Adrenal gland (tissue), 9 donors: ENCODE measurements at regions not wholly inside any gene's neighbourhood (a gene's known extent, or its start where the extent isn't known, plus 50 kb on each side); places are given as distances from the start of the nearest gene placed in this dataset.

Experiments
- DNase-seq, 7 donors: peaks; one replicate each; pipeline ENCODE4 v3.0.0-alpha.2; 2019 to 2020
- H3K27ac ChIP-seq, 5 donors: fragments of 200-600 bp; sonication (generic) in 4 of 5; 1 replicate in 3 of 5; 2 replicates in 2 of 5; pipeline versions ENCODE4 v1.5.1 to v1.8.0; 2016 to 2020; ENCODE audit warnings: mild to moderate bottlenecking in 1 of 5
- H3K27me3 ChIP-seq: fragments of 200-600 bp; 2 replicates; pipeline ENCODE4 v1.8.0; 2021
- H3K36me3 ChIP-seq, 2 donors: fragments of 200-600 bp; replicated peaks in 1 of 2; 1 replicate in 1 of 2; 2 replicates in 1 of 2; pipeline versions ENCODE4 v1.5.1 to v1.8.0; 2018 to 2022
- H3K4me1 ChIP-seq, 2 donors: fragments of 200-600 bp; replicated peaks in 1 of 2; 1 replicate in 1 of 2; 2 replicates in 1 of 2; pipeline versions ENCODE4 v1.5.1 to v1.8.0; 2018 to 2021
- H3K4me3 ChIP-seq, 4 donors: fragments of 200-600 bp; sonication (generic) in 3 of 4; one replicate each; pipeline ENCODE4 v1.5.1; 2016 to 2018
- H3K9me3 ChIP-seq, 3 donors: fragments of 200-600 bp; sonication (generic) in 1 of 3; replicated peaks in 1 of 3; 1 replicate in 2 of 3; 2 replicates in 1 of 3; pipeline versions ENCODE4 v1.5.1 to v1.8.0; 2016 to 2021
- CTCF ChIP-seq, 6 experiments: fragments of 450-650 bp in 4 of 6; fragments of 200-600 bp in 2 of 6; sonication (generic) in 1 of 6; IDR thresholded peaks; 1 replicate in 5 of 6; 2 replicates in 1 of 6; pipeline versions ENCODE4 v1.5.1 to v1.8.0; 2016 to 2021; ENCODE audit warnings: antibody characterized with exemption in 6 of 6, mild to moderate bottlenecking in 2 of 6, moderate library complexity in 1 of 6
- POLR2A ChIP-seq, 2 donors: fragments of 450-650 bp; IDR thresholded peaks; one replicate each; pipeline ENCODE4 v1.6.1; 2017; ENCODE audit warnings: antibody characterized with exemption in 2 of 2, mild to moderate bottlenecking in 2 of 2, moderate library complexity in 1 of 2
- WGBS, 4 donors: extraction: QIAGEN DNeasy Blood & Tissue Kit in 2 of 4; methylation state at CpG; one replicate each; pipeline versions ENCODE4 v1.1.5 to v1.1.7; 2013 to 2017; 5-methylcytosine and 5-hydroxymethylcytosine counted together
- intact Hi-C, 2 donors: fragments of 100-400 bp; cut with DNase I; formaldehyde crosslinking; loops; one replicate each; pipeline versions ENCODE4 v1.14.1 to v1.15.0; 2022 to 2023
- donor health status: healthy with polysubstance abuse.
- donor health status: Bipolar disorder and iron deficiency.
- donor health status: DM: yes; HTN: yes; CAD: no.
- donor health status: DM: no; HTN: no; CAD: no.
- donor health status: DM: no; HTN: no; CAD: no.

- 49 to 70% (median 64%) methylated on average over 4 of the region's 4 CpGs for WGBS, 4 donors
- DNase-seq = no peak
- Histone ChIP-seq H3K36me3 (no peaks in the 10 kb centered on the region), H3K9me3 (no peaks in the 10 kb centered on the region), H3K4me3 (no peak overlapping the region), H3K4me1 (no peaks in the 10 kb centered on the region), H3K27ac (no peak overlapping the region), H3K27me3 (no peaks in the 10 kb centered on the region)
- TF ChIP-seq CTCF (IDR thresholded peaks at IDR 0.05) = no peak
- no peak for TF ChIP-seq POLR2A (IDR thresholded peaks at IDR 0.05)
- intact Hi-C loops = no loop called here
Measured at GRCh38 chr7:34277803-34278199, 372.5 kb downstream of the BMPER start.

- TF ChIP-seq CTCF (IDR thresholded peaks at IDR 0.05) = no peak
- no peak for TF ChIP-seq POLR2A (IDR thresholded peaks at IDR 0.05)
- 86 to 96% (median 93%) methylated on average over 1 of the region's 1 CpG for WGBS, 4 donors
- intact Hi-C loops = no loop called here
Measured at GRCh38 chr7:34281260-34281659, 375.9 kb downstream of the BMPER start.

GRCh38 chr7:34282271-34282670, 375.7 kb upstream of the NPSR1 start:
- Histone ChIP-seq H3K27me3 (no peaks in the 10 kb centered on the region), H3K4me1 (no peaks in the 10 kb centered on the region), H3K27ac (no peak overlapping the region), H3K4me3 (no peak overlapping the region), H3K36me3 (no peaks in the 10 kb centered on the region), H3K9me3 (no peaks in the 10 kb centered on the region)
- no peak for DNase-seq
- WGBS, 4 donors = 21 to 29% (median 27%) methylated on average over 1 of the region's 1 CpG
- no peak for TF ChIP-seq POLR2A (IDR thresholded peaks at IDR 0.05)
- no peak for TF ChIP-seq CTCF (IDR thresholded peaks at IDR 0.05)
- intact Hi-C loops = no loop called here

More at GRCh38 chr7:34281260-34281659, 375.9 kb downstream of the BMPER start:
- no peak overlapping the region for H3K27ac ChIP-seq
- no peaks in the 10 kb centered on the region for H3K4me1 ChIP-seq
- no peaks in the 10 kb centered on the region for H3K27me3 ChIP-seq
- H3K36me3 ChIP-seq = no peaks in the 10 kb centered on the region
- H3K4me3 ChIP-seq = no peak overlapping the region
- no peak for DNase-seq
- H3K9me3 ChIP-seq = no peaks in the 10 kb centered on the region

- no peaks in the 10 kb centered on the region for H3K36me3 ChIP-seq
- TF ChIP-seq POLR2A (IDR thresholded peaks at IDR 0.05) (no peak), CTCF (IDR thresholded peaks at IDR 0.05) (no peak)
- no peak overlapping the region for H3K4me3 ChIP-seq
- H3K27ac ChIP-seq = no peak overlapping the region
- no peaks in the 10 kb centered on the region for H3K27me3 ChIP-seq
- intact Hi-C loops = no loop called here
- peaks cover 0 to under 1% (median 0%) of the 10 kb centered on the region in 3 donors for H3K9me3 ChIP-seq
- 48 to 67% (median 61%) methylated on average over 1 of the region's 1 CpG for WGBS, 4 donors
- no peaks in the 10 kb centered on the region for H3K4me1 ChIP-seq
- DNase-seq = no peak
Measured at GRCh38 chr7:34296663-34297062, 361.4 kb upstream of the NPSR1 start.
